ENCODE measurements at regions not wholly inside any gene's neighbourhood (a gene's known extent, or its start where the extent isn't known, plus 50 kb on each side); places are given as distances from the start of the nearest gene placed in this dataset.
A peak's percentile ranks its signal among the peaks of the same experiment; 100 is the strongest.

DNA sequence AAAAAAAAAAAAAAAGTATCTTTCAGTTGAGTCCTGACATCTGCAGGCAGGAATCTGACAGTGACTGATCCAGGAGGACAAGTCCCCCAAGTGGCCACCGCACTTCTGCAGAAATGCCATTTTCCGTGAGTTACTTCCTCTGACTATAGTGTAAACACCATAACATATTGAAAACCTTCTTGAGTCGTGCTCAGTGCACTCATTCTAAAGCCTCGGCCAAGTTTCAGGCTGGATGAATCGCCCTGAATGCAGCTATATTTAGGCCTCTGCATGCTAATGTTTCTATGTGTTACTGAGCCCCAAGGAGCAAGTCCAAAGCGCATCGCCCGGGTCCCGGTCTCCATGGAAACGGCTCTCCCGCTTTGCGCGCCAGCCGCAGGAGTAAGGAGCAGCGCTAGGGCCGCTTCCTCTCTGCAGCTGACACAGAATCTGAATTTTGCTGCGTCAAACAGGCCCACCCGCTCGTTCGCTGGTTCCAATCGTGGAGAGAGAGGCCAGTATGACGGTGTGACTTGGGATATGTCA, 335.4 kb downstream of the MSX2 start:
- TF ChIP-seq, protein P1, sequence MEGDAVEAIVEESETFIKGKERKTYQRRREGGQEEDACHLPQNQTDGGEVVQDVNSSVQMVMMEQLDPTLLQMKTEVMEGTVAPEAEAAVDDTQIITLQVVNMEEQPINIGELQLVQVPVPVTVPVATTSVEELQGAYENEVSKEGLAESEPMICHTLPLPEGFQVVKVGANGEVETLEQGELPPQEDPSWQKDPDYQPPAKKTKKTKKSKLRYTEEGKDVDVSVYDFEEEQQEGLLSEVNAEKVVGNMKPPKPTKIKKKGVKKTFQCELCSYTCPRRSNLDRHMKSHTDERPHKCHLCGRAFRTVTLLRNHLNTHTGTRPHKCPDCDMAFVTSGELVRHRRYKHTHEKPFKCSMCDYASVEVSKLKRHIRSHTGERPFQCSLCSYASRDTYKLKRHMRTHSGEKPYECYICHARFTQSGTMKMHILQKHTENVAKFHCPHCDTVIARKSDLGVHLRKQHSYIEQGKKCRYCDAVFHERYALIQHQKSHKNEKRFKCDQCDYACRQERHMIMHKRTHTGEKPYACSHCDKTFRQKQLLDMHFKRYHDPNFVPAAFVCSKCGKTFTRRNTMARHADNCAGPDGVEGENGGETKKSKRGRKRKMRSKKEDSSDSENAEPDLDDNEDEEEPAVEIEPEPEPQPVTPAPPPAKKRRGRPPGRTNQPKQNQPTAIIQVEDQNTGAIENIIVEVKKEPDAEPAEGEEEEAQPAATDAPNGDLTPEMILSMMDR (IDR thresholded peaks at IDR 0.05; ENCODE audit: extremely low read depth, missing control alignments): no peak
- DNase-seq (ENCODE audit: low spot score): peak; percentile 6

DNA sequence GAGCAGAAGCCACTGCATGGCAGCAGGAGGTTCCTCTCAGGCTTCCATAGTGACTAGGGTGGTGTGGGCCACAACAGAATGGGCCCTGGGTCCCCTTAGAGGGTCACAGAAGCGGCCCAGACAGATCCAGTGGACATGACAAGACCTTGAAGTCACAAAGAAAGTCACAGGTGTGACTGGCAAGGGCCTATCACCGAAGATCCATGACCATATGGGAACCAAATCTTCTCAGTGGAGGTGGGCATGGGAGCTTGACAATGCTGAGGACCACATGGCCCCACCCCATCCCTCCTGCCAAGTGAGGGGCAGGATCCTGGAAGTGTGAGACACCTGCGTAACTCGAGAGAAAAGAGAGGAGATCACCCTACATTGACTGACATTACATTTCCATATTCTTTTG, 332.4 kb downstream of the MSX2 start:
- no peak for DNase-seq (ENCODE audit: low spot score)

DNA sequence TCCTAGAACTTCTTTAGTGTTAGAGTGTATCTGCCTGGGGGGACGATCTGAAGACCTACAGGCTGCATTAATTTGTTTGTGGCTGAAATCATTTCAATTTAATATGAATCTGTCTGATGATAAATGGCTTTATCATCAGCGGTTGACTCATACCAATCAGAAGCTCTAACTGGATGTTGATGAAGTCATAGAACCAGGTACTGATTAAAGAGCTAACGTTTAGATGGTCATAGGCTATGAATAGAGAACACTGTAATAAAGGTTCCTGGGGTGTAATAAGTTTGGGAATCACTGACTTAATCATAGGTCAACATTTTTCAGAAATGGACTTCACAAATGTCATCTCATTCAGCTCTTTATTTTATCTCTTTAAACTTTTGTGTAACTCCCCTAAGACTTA, 329.9 kb downstream of the MSX2 start:
- no peak for DNase-seq (ENCODE audit: low spot score)
- TF ChIP-seq, protein P1 (IDR thresholded peaks at IDR 0.05; ENCODE audit: extremely low read depth, missing control alignments): no peak

More for the DNA sequence above, 332.4 kb downstream of the MSX2 start:
- TF ChIP-seq, protein P1 (IDR thresholded peaks at IDR 0.05; ENCODE audit: extremely low read depth, missing control alignments): no peak

DNA sequence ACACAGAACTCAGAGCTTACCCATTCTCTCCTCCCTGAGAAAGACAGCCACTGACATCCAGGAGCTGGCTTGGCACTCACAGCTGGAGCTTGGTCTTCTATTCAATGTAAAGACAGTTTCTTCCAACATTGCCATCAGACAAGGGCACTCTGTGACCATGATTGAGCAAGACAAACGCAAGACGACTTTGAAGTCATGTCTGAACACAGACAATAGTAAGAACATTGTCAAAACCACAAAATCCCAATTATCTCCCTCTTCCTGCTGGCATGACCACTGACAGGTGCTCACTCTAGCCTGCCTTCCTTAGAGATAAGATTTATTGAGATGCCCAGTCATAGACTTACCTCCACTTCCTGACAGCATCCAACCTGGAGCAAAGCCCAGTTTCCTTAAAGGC, 328.0 kb downstream of the MSX2 start:
- DNase-seq (ENCODE audit: low spot score): no peak

DNA sequence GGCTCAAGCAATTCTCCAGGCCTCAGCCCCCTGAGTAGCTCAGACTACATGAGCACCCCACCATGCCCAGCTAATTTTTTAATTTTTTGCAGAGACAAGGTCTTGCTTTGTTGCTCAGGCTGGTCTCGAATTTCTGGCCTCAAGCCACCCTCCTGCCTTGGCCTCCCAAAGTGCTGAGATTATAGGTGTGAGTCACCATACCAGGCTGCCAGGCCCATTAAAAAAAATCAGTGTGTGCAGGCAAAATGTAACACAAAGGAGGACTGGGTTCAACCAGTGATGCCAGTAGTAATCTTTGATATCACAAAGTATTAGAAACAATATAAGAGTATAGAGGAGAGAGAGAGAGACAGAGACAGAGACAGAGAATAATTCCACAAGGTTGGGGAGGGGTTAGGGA, 322.7 kb downstream of the MSX2 start:
- TF ChIP-seq, protein P1 (IDR thresholded peaks at IDR 0.05; ENCODE audit: extremely low read depth, missing control alignments): no peak
- no peak for DNase-seq (ENCODE audit: low spot score)

More for the DNA sequence above, 328.0 kb downstream of the MSX2 start:
- TF ChIP-seq, protein P1 (IDR thresholded peaks at IDR 0.05; ENCODE audit: extremely low read depth, missing control alignments): no peak

DNA sequence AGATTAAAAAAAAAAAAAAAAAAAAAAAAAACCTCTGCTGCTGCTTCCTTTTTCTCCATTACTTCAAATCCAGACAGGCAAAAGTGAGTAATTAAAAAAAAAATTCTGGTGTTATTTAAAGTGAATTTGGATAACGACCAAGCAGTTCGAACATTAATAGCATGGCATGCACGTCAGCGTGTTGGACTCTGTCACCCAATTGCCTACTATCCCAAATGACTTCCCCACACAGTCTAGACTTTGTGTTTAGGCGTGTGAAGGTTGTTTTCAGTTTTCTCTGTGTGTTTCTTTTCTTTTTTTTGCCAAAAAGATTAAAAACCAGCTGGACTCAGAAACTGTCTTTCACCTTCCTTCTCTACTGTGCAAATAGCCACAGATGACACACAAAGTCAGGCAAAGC, 321.4 kb downstream of the MSX2 start:
- TF ChIP-seq, protein P1 (IDR thresholded peaks at IDR 0.05; ENCODE audit: extremely low read depth, missing control alignments): no peak
- DNase-seq (ENCODE audit: low spot score): no peak

DNA sequence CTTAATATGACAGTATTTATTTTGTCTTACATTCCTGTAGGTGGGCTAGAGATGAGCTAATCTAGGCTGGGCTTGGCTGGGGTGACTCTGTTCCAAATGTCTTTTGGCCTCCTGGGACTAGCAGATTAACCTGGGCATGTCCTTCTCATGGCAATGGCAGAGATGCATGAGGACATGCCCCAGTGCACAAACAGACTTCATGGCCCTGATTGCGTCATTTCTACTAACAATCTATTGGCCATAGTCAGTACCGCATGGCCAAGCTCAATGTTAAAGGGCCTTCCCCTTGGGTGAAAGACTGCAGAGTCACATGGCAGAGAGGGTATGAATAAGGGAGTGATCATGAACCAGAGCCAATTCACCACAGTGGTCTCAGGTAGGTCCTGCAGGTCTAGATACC, 313.4 kb downstream of the MSX2 start:
- DNase-seq (ENCODE audit: low spot score): no peak
- TF ChIP-seq, protein P1 (IDR thresholded peaks at IDR 0.05; ENCODE audit: extremely low read depth, missing control alignments): no peak

Measured in GM20000 (cell line).